GM21786 (cell line): ENCODE measurements at regions not wholly inside any gene's neighbourhood (a gene's known extent, or its start where the extent isn't known, plus 50 kb on each side); places are given as distances from the start of the nearest gene placed in this dataset.
"Not testable (repeated sequence)": the region's sequence is repeated elsewhere in the genome, so short reads cannot be mapped to it uniquely, and the experiment has no call there.

Experiments
- ATAC-seq: cut with Tn5 transposase; IDR thresholded peaks from one replicate; pipeline ENCODE4 v1.9.1; 2021; ENCODE audit not compliant: unreplicated experiment

GRCh38 chr6:132143258-132143657, 192.1 kb upstream of the CCN2 start:
- ATAC-seq, result no peak

- ATAC-seq, result no peak
Observed at GRCh38 chr6:132142768-132143167, 191.6 kb upstream of the CCN2 start.

GRCh38 chr6:132142308-132142707, 191.1 kb upstream of the CCN2 start:
- no peak for ATAC-seq

GRCh38 chr6:132140189-132140588, 189.0 kb upstream of the CCN2 start:
- no peak for ATAC-seq

GRCh38 chr6:132139611-132140010, 188.4 kb upstream of the CCN2 start:
- ATAC-seq, result no peak

- no peak for ATAC-seq
Observed at GRCh38 chr6:132136981-132137380, 185.8 kb upstream of the CCN2 start.

GRCh38 chr6:132135409-132135808, 184.2 kb upstream of the CCN2 start:
- ATAC-seq, result no peak

GRCh38 chr6:132133736-132134445, 182.7 kb upstream of the CCN2 start:
- no peak for ATAC-seq

GRCh38 chr6:132132924-132133639, 181.9 kb upstream of the CCN2 start:
- ATAC-seq, result no peak

GRCh38 chr6:132132422-132132821, 181.2 kb upstream of the CCN2 start:
- no peak for ATAC-seq

- no peak for ATAC-seq
Observed at GRCh38 chr6:132131758-132132157, 180.6 kb upstream of the CCN2 start.

GRCh38 chr6:132131351-132131750, 180.2 kb upstream of the CCN2 start:
- ATAC-seq, result no peak

- no peak for ATAC-seq
Observed at GRCh38 chr6:132130626-132131298, 179.6 kb upstream of the CCN2 start.

- no peak for ATAC-seq
Observed at GRCh38 chr6:132128424-132128823, 177.3 kb upstream of the CCN2 start.

GRCh38 chr6:132126150-132126549, 175.0 kb upstream of the CCN2 start:
- ATAC-seq, result no peak

GRCh38 chr6:132122871-132123270, 171.7 kb upstream of the CCN2 start:
- ATAC-seq, result no peak

- ATAC-seq, result no peak
Observed at GRCh38 chr6:132122176-132122575, 171.0 kb upstream of the CCN2 start.

GRCh38 chr6:132118144-132118543, 167.0 kb upstream of the CCN2 start:
- ATAC-seq, result no peak

GRCh38 chr6:132115714-132116366, 164.7 kb upstream of the CCN2 start:
- no peak for ATAC-seq

- ATAC-seq, result no peak
Observed at GRCh38 chr6:132114201-132114825, 163.1 kb upstream of the CCN2 start.

GRCh38 chr6:132109752-132110151, 158.6 kb upstream of the CCN2 start:
- ATAC-seq, result not testable (repeated sequence)
